ENCODE measurements at regions not wholly inside any gene's neighbourhood (a gene's known extent, or its start where the extent isn't known, plus 50 kb on each side); places are given as distances from the start of the nearest gene placed in this dataset.
A peak's percentile ranks its signal among the peaks of the same experiment; 100 is the strongest.

DNA sequence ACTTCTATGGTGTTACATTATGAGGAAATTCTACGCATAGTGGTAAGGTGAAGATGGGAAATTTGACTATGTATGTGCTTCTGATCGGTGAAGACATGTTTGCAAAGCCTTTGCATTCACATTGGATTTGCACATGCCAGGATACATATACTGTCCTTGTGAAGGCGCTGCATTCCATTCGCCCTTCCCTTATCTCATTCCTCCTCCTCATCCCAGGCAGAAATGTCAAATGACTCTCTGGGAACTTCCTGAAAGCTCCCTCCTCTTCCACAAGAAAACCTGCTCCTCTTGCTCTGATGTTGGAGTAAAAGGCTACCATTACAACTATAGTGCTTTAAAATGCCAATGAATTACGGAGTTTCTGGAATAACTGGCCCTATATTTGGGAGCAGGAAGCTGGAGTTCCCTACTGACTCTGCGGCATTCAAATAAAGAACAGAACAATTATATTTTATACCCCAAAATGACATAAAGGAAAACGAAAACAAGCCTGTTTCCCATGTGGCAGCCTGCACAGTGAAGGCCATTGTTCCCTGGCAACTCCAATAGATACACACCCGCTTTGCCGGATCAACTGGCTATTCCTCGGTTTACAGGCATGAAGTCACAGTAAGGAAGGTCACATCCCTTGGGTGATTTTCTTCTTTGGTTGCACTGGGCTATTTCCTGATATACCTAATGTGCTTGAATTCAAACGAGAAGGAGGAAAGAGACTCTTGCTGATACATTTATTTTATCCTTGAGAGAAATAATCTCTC, 84.5 kb downstream of the AREG start:
- Histone ChIP-seq H3K4me1 (ENCODE audit: control insufficient read depth in 2 of 2, insufficient read depth in 2 of 2, low read length in 2 of 2) (no peaks in the 10 kb centered on the region), H3K9me3 (ENCODE audit: control insufficient read depth in 2 of 2, insufficient read depth in 1 of 2, low read length in 1 of 2) (no peaks in the 10 kb centered on the region), H3K27ac (ENCODE audit: low read depth in 1 of 2, low read length in 1 of 2) (no peak overlapping the region), H3K4me3 (ENCODE audit: low read length in 2 of 2) (no peak overlapping the region), H3K36me3 (ENCODE audit: control insufficient read depth in 2 of 2, insufficient read depth in 2 of 2, low read length in 1 of 2) (no peaks in the 10 kb centered on the region), H3K27me3 (ENCODE audit: control insufficient read depth in 2 of 2, insufficient read depth in 1 of 2, low read length in 1 of 2) (no peaks in the 10 kb centered on the region)
- no peak for DNase-seq (ENCODE audit: low read depth in 6 of 9, low spot score in 9 of 9)
- whole genome bisulfite sequencing = 95% methylated on average over 11 of the region's 11 CpGs

DNA sequence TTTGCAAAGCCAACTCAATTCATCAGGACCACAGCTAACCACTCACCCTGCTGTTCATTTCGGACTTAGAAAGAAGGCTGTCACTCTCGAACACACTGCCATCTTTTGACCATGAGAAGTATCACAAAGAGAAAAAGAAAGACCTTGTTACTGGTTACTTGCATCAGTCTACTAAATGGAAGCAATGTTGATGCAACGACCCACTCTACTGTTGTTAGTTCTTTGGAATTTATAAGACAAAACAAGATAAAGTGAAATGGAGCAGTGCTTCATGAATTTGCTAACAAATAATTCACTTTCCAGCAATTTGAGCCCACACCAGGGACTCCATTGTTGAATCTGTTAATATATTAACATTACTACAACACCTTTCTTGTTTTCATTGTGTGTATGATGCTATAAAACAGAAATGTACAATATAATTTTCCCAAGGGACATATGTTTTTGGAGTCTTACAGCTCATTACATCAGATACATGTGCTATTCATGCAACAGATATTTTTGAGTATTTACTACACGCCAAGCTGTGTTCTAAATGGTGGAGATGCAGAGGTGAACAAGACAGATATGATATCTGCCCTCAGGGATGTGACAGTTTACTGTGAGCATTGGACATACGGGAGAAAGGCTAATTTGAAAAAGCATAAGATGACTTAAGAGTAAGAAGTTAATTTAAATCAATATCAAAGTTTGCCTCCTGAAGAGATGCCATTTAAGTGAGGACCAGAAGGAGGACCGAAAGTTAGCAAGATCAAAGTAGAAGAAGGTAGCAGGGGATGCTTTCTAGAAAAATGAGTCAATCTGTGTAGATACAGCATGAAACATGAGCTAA, 87.2 kb downstream of the AREG start:
- Histone ChIP-seq H3K27ac (ENCODE audit: low read depth in 1 of 2, low read length in 1 of 2) (no peak overlapping the region), H3K4me3 (ENCODE audit: low read length in 2 of 2) (no peak overlapping the region), H3K27me3 (ENCODE audit: control insufficient read depth in 2 of 2, insufficient read depth in 1 of 2, low read length in 1 of 2) (no peaks in the 10 kb centered on the region), H3K9me3 (ENCODE audit: control insufficient read depth in 2 of 2, insufficient read depth in 1 of 2, low read length in 1 of 2) (no peaks in the 10 kb centered on the region), H3K36me3 (ENCODE audit: control insufficient read depth in 2 of 2, insufficient read depth in 2 of 2, low read length in 1 of 2) (no peaks in the 10 kb centered on the region), H3K4me1 (ENCODE audit: control insufficient read depth in 2 of 2, insufficient read depth in 2 of 2, low read length in 2 of 2) (no peaks in the 10 kb centered on the region)
- DNase-seq (ENCODE audit: low read depth in 6 of 9, low spot score in 9 of 9) = peak in 6 of 9 donors; percentile 4 to 45 (median 6)
- WGBS = 50% methylated on average over 6 of the region's 6 CpGs

DNA sequence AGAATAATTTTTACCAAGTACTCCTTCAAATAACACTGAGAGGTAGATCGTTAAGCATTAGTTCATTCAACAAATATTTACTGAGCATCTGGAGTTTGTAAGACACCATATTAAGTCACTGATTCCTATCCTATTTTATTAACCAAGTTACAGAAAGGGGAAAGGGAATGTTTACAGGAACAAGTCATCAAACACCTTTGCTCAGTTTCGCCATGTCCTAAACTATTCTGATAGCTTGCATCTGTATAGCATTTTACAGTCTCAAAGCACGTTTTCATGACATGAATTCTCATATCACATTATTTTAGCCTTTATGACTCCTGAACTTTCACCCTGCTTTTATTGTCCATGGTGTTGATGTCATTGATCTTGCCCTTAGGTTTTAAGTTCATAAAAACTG, 89.2 kb downstream of the AREG start:
- no peaks in the 10 kb centered on the region for H3K36me3 ChIP-seq (ENCODE audit: control insufficient read depth in 2 of 2, insufficient read depth in 2 of 2, low read length in 1 of 2)
- no peaks in the 10 kb centered on the region for H3K27me3 ChIP-seq (ENCODE audit: control insufficient read depth in 2 of 2, insufficient read depth in 1 of 2, low read length in 1 of 2)
- DNase-seq (ENCODE audit: low read depth in 6 of 9, low spot score in 9 of 9) = no peak
- WGBS = 97% methylated on average over 3 of the region's 3 CpGs
- H3K4me3 ChIP-seq (ENCODE audit: low read length in 2 of 2) = no peak overlapping the region
- H3K4me1 ChIP-seq (ENCODE audit: control insufficient read depth in 2 of 2, insufficient read depth in 2 of 2, low read length in 2 of 2) = no peaks in the 10 kb centered on the region
- no peak overlapping the region for H3K27ac ChIP-seq (ENCODE audit: low read depth in 1 of 2, low read length in 1 of 2)
- H3K9me3 ChIP-seq (ENCODE audit: control insufficient read depth in 2 of 2, insufficient read depth in 1 of 2, low read length in 1 of 2) = no peaks in the 10 kb centered on the region

DNA sequence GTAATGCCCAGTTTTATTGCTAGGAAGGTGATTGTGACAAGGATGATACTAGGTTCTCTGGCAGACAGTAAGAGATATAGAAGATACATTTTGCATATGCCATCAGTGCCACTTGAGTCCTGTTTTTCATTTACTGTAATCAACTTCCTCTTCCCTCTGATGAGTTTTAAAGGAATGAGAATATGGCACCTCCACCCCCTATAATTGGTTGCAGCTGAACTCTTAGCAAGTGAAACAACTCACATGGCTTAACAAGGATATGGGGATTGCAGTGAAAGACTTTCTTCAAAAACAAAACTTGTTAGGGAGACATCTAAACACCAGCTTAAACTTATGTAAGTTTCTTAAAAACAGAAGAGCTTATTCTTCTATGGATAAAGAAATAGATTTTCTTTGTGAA, 90.0 kb downstream of the AREG start:
- Histone ChIP-seq H3K4me1 (ENCODE audit: control insufficient read depth in 2 of 2, insufficient read depth in 2 of 2, low read length in 2 of 2) (no peaks in the 10 kb centered on the region), H3K9me3 (ENCODE audit: control insufficient read depth in 2 of 2, insufficient read depth in 1 of 2, low read length in 1 of 2) (no peaks in the 10 kb centered on the region), H3K4me3 (ENCODE audit: low read length in 2 of 2) (no peak overlapping the region), H3K27ac (ENCODE audit: low read depth in 1 of 2, low read length in 1 of 2) (no peak overlapping the region), H3K36me3 (ENCODE audit: control insufficient read depth in 2 of 2, insufficient read depth in 2 of 2, low read length in 1 of 2) (no peaks in the 10 kb centered on the region), H3K27me3 (ENCODE audit: control insufficient read depth in 2 of 2, insufficient read depth in 1 of 2, low read length in 1 of 2) (no peaks in the 10 kb centered on the region)
- no peak for DNase-seq (ENCODE audit: low read depth in 6 of 9, low spot score in 9 of 9)

DNA sequence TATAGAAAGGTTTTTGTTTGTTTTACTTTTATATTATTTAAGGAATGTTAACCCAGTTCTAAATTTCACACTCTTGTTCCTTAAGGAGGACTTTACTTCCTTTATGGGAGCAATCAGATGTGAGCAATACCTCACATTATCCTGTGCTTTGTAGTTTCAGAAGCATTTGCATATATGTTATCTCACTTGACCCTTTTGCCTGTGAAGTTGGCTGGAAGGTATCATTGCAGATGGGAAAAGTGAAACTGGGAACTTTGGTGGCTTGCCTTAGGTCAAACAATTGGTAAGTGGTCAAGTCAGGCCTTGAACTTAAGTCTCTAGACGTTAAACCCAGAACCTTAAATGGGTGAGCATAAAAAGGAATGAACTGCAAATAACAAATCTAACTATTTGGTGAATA, 90.6 kb downstream of the AREG start:
- H3K4me3 ChIP-seq (ENCODE audit: low read length in 2 of 2) = no peak overlapping the region
- DNase-seq (ENCODE audit: low read depth in 6 of 9, low spot score in 9 of 9) = no peak
- no peaks in the 10 kb centered on the region for H3K9me3 ChIP-seq (ENCODE audit: control insufficient read depth in 2 of 2, insufficient read depth in 1 of 2, low read length in 1 of 2)
- no peaks in the 10 kb centered on the region for H3K4me1 ChIP-seq (ENCODE audit: control insufficient read depth in 2 of 2, insufficient read depth in 2 of 2, low read length in 2 of 2)
- no peak overlapping the region for H3K27ac ChIP-seq (ENCODE audit: low read depth in 1 of 2, low read length in 1 of 2)
- H3K36me3 ChIP-seq (ENCODE audit: control insufficient read depth in 2 of 2, insufficient read depth in 2 of 2, low read length in 1 of 2) = no peaks in the 10 kb centered on the region
- 95% methylated on average over 1 of the region's 1 CpG for WGBS
- no peaks in the 10 kb centered on the region for H3K27me3 ChIP-seq (ENCODE audit: control insufficient read depth in 2 of 2, insufficient read depth in 1 of 2, low read length in 1 of 2)

DNA sequence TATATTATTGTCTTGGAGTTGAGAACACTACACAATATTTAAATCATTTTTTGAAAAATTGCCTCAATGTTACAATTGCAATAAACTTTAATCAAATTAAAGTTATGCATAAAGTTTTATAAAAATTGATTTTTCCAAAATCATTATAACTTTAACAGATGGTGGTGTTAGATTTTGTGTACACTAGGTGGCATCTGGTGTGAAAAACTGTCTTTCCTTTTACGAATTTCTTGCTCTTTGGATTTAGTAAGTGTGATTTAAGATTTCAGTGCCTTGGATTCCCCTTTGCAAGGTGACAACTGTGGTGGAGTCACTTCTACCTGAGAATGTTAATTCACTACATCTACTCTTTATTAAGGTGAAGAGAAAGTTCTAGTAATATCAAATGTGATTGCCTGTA, 91.6 kb downstream of the AREG start:
- Histone ChIP-seq H3K9me3 (ENCODE audit: control insufficient read depth in 2 of 2, insufficient read depth in 1 of 2, low read length in 1 of 2) (no peaks in the 10 kb centered on the region), H3K27ac (ENCODE audit: low read depth in 1 of 2, low read length in 1 of 2) (no peak overlapping the region), H3K4me1 (ENCODE audit: control insufficient read depth in 2 of 2, insufficient read depth in 2 of 2, low read length in 2 of 2) (no peaks in the 10 kb centered on the region), H3K4me3 (ENCODE audit: low read length in 2 of 2) (no peak overlapping the region), H3K36me3 (ENCODE audit: control insufficient read depth in 2 of 2, insufficient read depth in 2 of 2, low read length in 1 of 2) (no peaks in the 10 kb centered on the region), H3K27me3 (ENCODE audit: control insufficient read depth in 2 of 2, insufficient read depth in 1 of 2, low read length in 1 of 2) (no peaks in the 10 kb centered on the region)
- 38% methylated on average over 1 of the region's 1 CpG for WGBS
- no peak for DNase-seq (ENCODE audit: low read depth in 6 of 9, low spot score in 9 of 9)

DNA sequence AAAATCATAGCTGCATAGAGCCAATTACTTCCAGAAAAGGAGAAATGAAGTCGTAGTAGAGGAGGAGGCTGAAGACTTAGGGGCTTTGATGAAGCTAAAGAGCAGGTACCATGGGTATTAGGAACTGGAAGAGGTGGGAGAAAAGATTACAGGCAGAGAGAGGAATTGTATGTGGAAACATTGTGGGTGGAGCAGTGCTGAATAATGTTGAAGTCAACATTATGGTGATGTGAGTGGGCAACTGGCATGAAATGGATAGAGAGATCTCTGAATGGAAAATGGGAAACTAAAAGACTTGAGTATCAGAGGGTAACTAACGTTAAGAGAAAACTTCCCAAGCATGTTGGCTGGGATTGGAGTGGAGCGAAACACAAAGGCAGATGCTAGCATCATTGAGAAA, 92.5 kb downstream of the AREG start:
- no peaks in the 10 kb centered on the region for H3K36me3 ChIP-seq (ENCODE audit: control insufficient read depth in 2 of 2, insufficient read depth in 2 of 2, low read length in 1 of 2)
- H3K4me3 ChIP-seq (ENCODE audit: low read length in 2 of 2) = no peak overlapping the region
- H3K27ac ChIP-seq (ENCODE audit: low read depth in 1 of 2, low read length in 1 of 2) = no peak overlapping the region
- no peaks in the 10 kb centered on the region for H3K27me3 ChIP-seq (ENCODE audit: control insufficient read depth in 2 of 2, insufficient read depth in 1 of 2, low read length in 1 of 2)
- no peak for DNase-seq (ENCODE audit: low read depth in 6 of 9, low spot score in 9 of 9)
- 87% methylated on average over 3 of the region's 3 CpGs for WGBS
- no peaks in the 10 kb centered on the region for H3K9me3 ChIP-seq (ENCODE audit: control insufficient read depth in 2 of 2, insufficient read depth in 1 of 2, low read length in 1 of 2)
- no peaks in the 10 kb centered on the region for H3K4me1 ChIP-seq (ENCODE audit: control insufficient read depth in 2 of 2, insufficient read depth in 2 of 2, low read length in 2 of 2)

DNA sequence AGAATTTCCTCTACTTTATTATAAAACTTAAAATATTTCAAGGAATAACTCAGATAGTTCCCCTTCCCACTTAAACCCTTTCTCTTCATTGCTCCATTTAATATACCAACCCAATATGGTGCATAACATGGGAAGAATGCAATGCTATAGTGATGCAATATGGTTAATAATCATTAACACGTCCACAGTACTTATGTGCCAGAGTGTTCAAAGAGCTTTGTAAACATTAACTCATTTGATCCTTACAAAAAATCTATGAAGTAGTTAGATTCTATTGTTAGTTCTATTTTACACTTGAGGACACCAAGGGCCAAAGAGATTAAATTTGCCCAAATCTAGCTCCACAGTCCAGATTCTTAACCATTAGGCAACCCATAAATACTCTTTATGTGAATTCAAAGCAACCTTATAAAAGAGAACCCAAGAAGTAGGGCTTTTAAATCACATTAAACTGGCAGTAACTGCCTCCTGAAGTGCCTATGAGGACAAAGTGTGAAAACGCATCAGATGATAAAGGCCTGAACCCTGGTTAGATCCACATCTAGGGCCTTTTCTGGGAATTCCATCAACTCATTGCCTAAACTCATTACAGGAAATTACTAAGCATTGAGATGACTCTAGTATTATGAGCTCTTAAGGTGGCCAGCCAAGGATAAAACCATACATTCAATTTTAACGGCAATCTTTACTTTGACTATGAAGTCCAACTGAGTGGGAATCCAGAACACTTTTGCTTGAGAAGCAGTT, 94.3 kb downstream of the AREG start:
- DNase-seq (ENCODE audit: low read depth in 6 of 9, low spot score in 9 of 9) = no peak
- Histone ChIP-seq H3K9me3 (ENCODE audit: control insufficient read depth in 2 of 2, insufficient read depth in 1 of 2, low read length in 1 of 2) (no peaks in the 10 kb centered on the region), H3K36me3 (ENCODE audit: control insufficient read depth in 2 of 2, insufficient read depth in 2 of 2, low read length in 1 of 2) (no peaks in the 10 kb centered on the region), H3K27ac (ENCODE audit: low read depth in 1 of 2, low read length in 1 of 2) (no peak overlapping the region), H3K4me1 (ENCODE audit: control insufficient read depth in 2 of 2, insufficient read depth in 2 of 2, low read length in 2 of 2) (no peaks in the 10 kb centered on the region), H3K4me3 (ENCODE audit: low read length in 2 of 2) (no peak overlapping the region), H3K27me3 (ENCODE audit: control insufficient read depth in 2 of 2, insufficient read depth in 1 of 2, low read length in 1 of 2) (no peaks in the 10 kb centered on the region)
- WGBS = 97% methylated on average over 3 of the region's 3 CpGs

DNA sequence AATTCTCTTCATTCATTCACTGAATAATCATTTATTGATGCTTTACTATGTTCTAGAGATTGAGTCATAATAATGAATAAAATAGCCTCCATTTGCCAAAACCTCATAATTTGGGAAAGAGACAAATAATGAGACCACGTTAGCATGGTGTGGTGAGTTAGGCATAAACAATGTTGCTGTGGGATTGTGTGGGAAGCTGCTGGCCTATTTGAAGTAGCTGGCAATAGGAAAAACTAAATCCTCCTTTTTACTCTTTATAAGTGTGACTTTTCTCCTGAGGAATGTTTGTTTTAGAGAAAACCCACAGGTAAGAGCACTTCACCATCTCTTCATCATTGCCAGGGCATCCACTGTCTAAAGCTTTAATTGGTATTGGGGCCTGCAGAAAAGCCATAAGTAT, 95.3 kb downstream of the AREG start:
- Histone ChIP-seq H3K36me3 (ENCODE audit: control insufficient read depth in 2 of 2, insufficient read depth in 2 of 2, low read length in 1 of 2) (no peaks in the 10 kb centered on the region), H3K9me3 (ENCODE audit: control insufficient read depth in 2 of 2, insufficient read depth in 1 of 2, low read length in 1 of 2) (no peaks in the 10 kb centered on the region), H3K27me3 (ENCODE audit: control insufficient read depth in 2 of 2, insufficient read depth in 1 of 2, low read length in 1 of 2) (no peaks in the 10 kb centered on the region), H3K27ac (ENCODE audit: low read depth in 1 of 2, low read length in 1 of 2) (no peak overlapping the region), H3K4me1 (ENCODE audit: control insufficient read depth in 2 of 2, insufficient read depth in 2 of 2, low read length in 2 of 2) (no peaks in the 10 kb centered on the region), H3K4me3 (ENCODE audit: low read length in 2 of 2) (no peak overlapping the region)
- 91% methylated on average over 1 of the region's 1 CpG for WGBS
- DNase-seq (ENCODE audit: low read depth in 6 of 9, low spot score in 9 of 9) = no peak
